ENCODE measurements at regions not wholly inside any gene's neighbourhood (a gene's known extent, or its start where the extent isn't known, plus 50 kb on each side); places are given as distances from the start of the nearest gene placed in this dataset.

- TF ChIP-seq CTCF (IDR thresholded peaks at IDR 0.05 in 8 of 11, conservative IDR thresholded peaks at IDR 0.05 in 3 of 11) (no peak), POLR2A (IDR thresholded peaks at IDR 0.05) (no peak), POLR2AphosphoS5 (IDR thresholded peaks at IDR 0.05) (no peak)
Observed at GRCh38 chr11:98177925-98178324, 842.8 kb upstream of the CNTN5 start.
